Transverse colon (tissue), 4 donors: ENCODE measurements at regions not wholly inside any gene's neighbourhood (a gene's known extent, or its start where the extent isn't known, plus 50 kb on each side); places are given as distances from the start of the nearest gene placed in this dataset.

ENCODE experiments used
- DNase-seq: peaks from one replicate; pipeline ENCODE4 v3.0.0-alpha.2; 2019
- H3K27ac ChIP-seq, 4 donors: fragments of 200-600 bp; sonication (generic); 2 replicates each; pipeline ENCODE4 v1.5.1; 2016 to 2018; ENCODE audit warnings: inconsistent platforms in 4 of 4
- H3K27me3 ChIP-seq: fragments of 200-600 bp; sonication (generic); 2 replicates; pipeline ENCODE4 v1.5.1; 2017; ENCODE audit warnings: inconsistent platforms
- H3K36me3 ChIP-seq, 4 donors: fragments of 200-600 bp; sonication (generic); 2 replicates each; pipeline ENCODE4 v1.5.1; 2017 to 2019; ENCODE audit warnings: inconsistent platforms in 4 of 4
- H3K4me1 ChIP-seq, 4 donors: fragments of 200-600 bp; sonication (generic); 2 replicates each; pipeline ENCODE4 v1.5.1; 2017 to 2020; ENCODE audit warnings: inconsistent platforms in 4 of 4
- H3K4me3 ChIP-seq, 4 donors: fragments of 200-600 bp; sonication (generic); 1 replicate in 1 of 4; 2 replicates in 3 of 4; pipeline versions ENCODE4 v1.5.1 to v1.6.1; 2017 to 2019; ENCODE audit warnings: inconsistent platforms in 4 of 4
- H3K9me3 ChIP-seq, 2 donors: fragments of 200-600 bp; sonication (generic); 2 replicates each; pipeline ENCODE4 v1.5.1; 2017 to 2019; ENCODE audit warnings: inconsistent platforms in 2 of 2
- CTCF ChIP-seq, 5 experiments: fragments of 200-600 bp in 3 of 5; fragments of 450-650 bp in 2 of 5; sonication (generic) in 3 of 5; IDR thresholded peaks; 1 replicate in 2 of 5; 2 replicates in 3 of 5; pipeline ENCODE4 v1.5.1; 2016 to 2017; ENCODE audit warnings: antibody characterized with exemption in 5 of 5, inconsistent platforms in 3 of 5, mild to moderate bottlenecking in 2 of 5, moderate library complexity in 1 of 5
- EP300 ChIP-seq: sonication (generic); formaldehyde crosslinking; IDR thresholded peaks from one replicate; pipeline ENCODE4 v1.6.1; 2017; ENCODE audit warnings: antibody characterized with exemption, low read depth
- POLR2A ChIP-seq: fragments of 450-650 bp; IDR thresholded peaks from one replicate; pipeline ENCODE4 v1.6.1; 2016; ENCODE audit warnings: antibody characterized with exemption, mild to moderate bottlenecking, moderate library complexity
- POLR2AphosphoS5 ChIP-seq, 3 donors: sonication (generic); formaldehyde crosslinking; IDR thresholded peaks; one replicate each; pipeline ENCODE4 v1.6.1; 2016; ENCODE audit warnings: antibody characterized with exemption in 3 of 3
- WGBS, 2 donors: methylation state at CpG; one replicate each; pipeline ENCODE4 v1.1.5; 2018; ENCODE audit warnings: low coverage in 1 of 2; 5-methylcytosine and 5-hydroxymethylcytosine counted together
- in situ Hi-C, 4 donors: fragments of 200-750 bp; cut with MboI; loops; one replicate each; pipeline versions ENCODE4 v1.15.0 to v1.15.1; 2017; ENCODE audit warnings: low sequenced_read_pairs in 3 of 4, low pct_ligation_motif_present in 1 of 4, low pct_unique_long_range_greater_than_20kb in 1 of 4
- intact Hi-C: fragments of 100-400 bp; cut with DNase I; formaldehyde crosslinking; loops from one replicate; pipeline ENCODE4 v1.15.1; 2023; ENCODE audit warnings: low total_unique reads

GRCh38 chr11:133619397-133619796 lies 87.1 kb upstream of the OPCML start:
- in situ Hi-C loops, result no loop called here
- WGBS, 2 donors, result 75% methylated on average over 2 of the region's 2 CpGs; no CpG with 5 or more reads in 1 of the 2 donors

GRCh38 chr11:133618544-133618943 lies 86.2 kb upstream of the OPCML start:
- in situ Hi-C loops (no loop called here), intact Hi-C loops (no loop called here)
- WGBS, 2 donors, result 83 to 87% methylated on average over 3 to 9 of the region's 9 CpGs
- Histone ChIP-seq H3K27ac (no peak overlapping the region), H3K27me3 (no peaks in the 10 kb centered on the region), H3K9me3 (peaks cover 0 to under 1% of the 10 kb centered on the region in 2 donors), H3K4me3 (no peak overlapping the region), H3K4me1 (no peaks in the 10 kb centered on the region), H3K36me3 (no peaks in the 10 kb centered on the region)
- TF ChIP-seq POLR2AphosphoS5 (IDR thresholded peaks at IDR 0.05), result no peak
- no peak for TF ChIP-seq EP300
- TF ChIP-seq POLR2A, result no peak
- TF ChIP-seq CTCF (IDR thresholded peaks at IDR 0.05), result no peak
- no peak for DNase-seq

More at GRCh38 chr11:133619397-133619796, 87.1 kb upstream of the OPCML start:
- TF ChIP-seq CTCF (IDR thresholded peaks at IDR 0.05) (no peak), POLR2AphosphoS5 (IDR thresholded peaks at IDR 0.05) (no peak), EP300 (no peak), POLR2A (no peak)
- no peak overlapping the region for H3K27ac ChIP-seq
- H3K9me3 ChIP-seq, result no peaks in the 10 kb centered on the region
- no peaks in the 10 kb centered on the region for H3K36me3 ChIP-seq
- no peaks in the 10 kb centered on the region for H3K4me1 ChIP-seq
- H3K27me3 ChIP-seq, result no peaks in the 10 kb centered on the region
- intact Hi-C loops, result no loop called here
- DNase-seq, result no peak
- H3K4me3 ChIP-seq, result no peak overlapping the region

GRCh38 chr11:133608496-133608895 lies 76.2 kb upstream of the OPCML start:
- intact Hi-C loops (no loop called here), in situ Hi-C loops (no loop called here)
- no peak overlapping the region for H3K4me3 ChIP-seq
- TF ChIP-seq EP300 (no peak), POLR2AphosphoS5 (IDR thresholded peaks at IDR 0.05) (no peak), CTCF (IDR thresholded peaks at IDR 0.05) (no peak), POLR2A (no peak)
- H3K27ac ChIP-seq, result no peak overlapping the region
- H3K36me3 ChIP-seq, result no peaks in the 10 kb centered on the region
- DNase-seq, result no peak
- no peaks in the 10 kb centered on the region for H3K27me3 ChIP-seq
- WGBS, 2 donors, result 34 to 43% methylated on average over 2 of the region's 2 CpGs
- no peaks in the 10 kb centered on the region for H3K4me1 ChIP-seq
- H3K9me3 ChIP-seq, result peaks cover 0 to 1% of the 10 kb centered on the region in 2 donors

GRCh38 chr11:133606124-133606523 lies 73.8 kb upstream of the OPCML start:
- H3K4me1 ChIP-seq, result no peaks in the 10 kb centered on the region
- in situ Hi-C loops (no loop called here), intact Hi-C loops (no loop called here)
- TF ChIP-seq EP300 (no peak), CTCF (IDR thresholded peaks at IDR 0.05) (no peak), POLR2A (no peak), POLR2AphosphoS5 (IDR thresholded peaks at IDR 0.05) (no peak)
- no peaks in the 10 kb centered on the region for H3K36me3 ChIP-seq
- H3K4me3 ChIP-seq, result no peak overlapping the region
- DNase-seq, result no peak
- no peak overlapping the region for H3K27ac ChIP-seq
- H3K27me3 ChIP-seq, result no peaks in the 10 kb centered on the region
- no peaks in the 10 kb centered on the region for H3K9me3 ChIP-seq
- WGBS, 2 donors, result 80 to 81% methylated on average over 3 of the region's 3 CpGs
